Lower leg skin (tissue), 4 donors: ENCODE measurements at regions not wholly inside any gene's neighbourhood (a gene's known extent, or its start where the extent isn't known, plus 50 kb on each side); places are given as distances from the start of the nearest gene placed in this dataset.

Experiments used
- DNase-seq, 2 donors: peaks; one replicate each; pipeline ENCODE4 v3.0.0-alpha.2; 2019; ENCODE audit warnings: low spot score in 2 of 2
- H3K4me3 ChIP-seq: fragments of 200-600 bp; sonication (generic); 2 replicates; pipeline ENCODE4 v1.5.1; 2017; ENCODE audit warnings: mild to moderate bottlenecking, low read depth; ENCODE audit not compliant: poor library complexity, severe bottlenecking
- CTCF ChIP-seq, 3 donors: fragments of 450-650 bp; IDR thresholded peaks; one replicate each; pipeline ENCODE4 v1.5.1; 2016; ENCODE audit warnings: antibody characterized with exemption in 3 of 3, mild to moderate bottlenecking in 3 of 3, moderate library complexity in 2 of 3
- POLR2A ChIP-seq, 2 donors: fragments of 450-650 bp; IDR thresholded peaks; one replicate each; pipeline ENCODE4 v1.6.1; 2016 to 2017; ENCODE audit warnings: antibody characterized with exemption in 2 of 2, mild to moderate bottlenecking in 1 of 2, moderate library complexity in 1 of 2
- WGBS, 2 donors: methylation state at CpG; one replicate each; pipeline ENCODE4 v1.1.5; 2018; 5-methylcytosine and 5-hydroxymethylcytosine counted together
- intact Hi-C: fragments of 100-400 bp; cut with DNase I; formaldehyde crosslinking; loops from one replicate; pipeline ENCODE4 v1.15.0; 2023; ENCODE audit warnings: low total_unique reads

- no peak overlapping the region for H3K4me3 ChIP-seq
- 82 to 84% methylated on average over 2 of the region's 2 CpGs for WGBS, 2 donors
- intact Hi-C loops = no loop called here
- no peak for TF ChIP-seq CTCF (IDR thresholded peaks at IDR 0.05)
- no peak for TF ChIP-seq POLR2A (IDR thresholded peaks at IDR 0.05)
- no peak for DNase-seq
These were observed 537.9 kb downstream of the ANKRD7 start for GRCh38 chr7:118762451-118762850.

- intact Hi-C loops = no loop called here
- no peak for DNase-seq
- H3K4me3 ChIP-seq = no peak overlapping the region
- WGBS, 2 donors = 83 to 85% methylated on average over 4 of the region's 4 CpGs
- TF ChIP-seq CTCF (IDR thresholded peaks at IDR 0.05) (no peak), POLR2A (IDR thresholded peaks at IDR 0.05) (no peak)
These were observed 539.7 kb downstream of the ANKRD7 start for GRCh38 chr7:118764221-118764620.

- TF ChIP-seq CTCF (IDR thresholded peaks at IDR 0.05) (no peak), POLR2A (IDR thresholded peaks at IDR 0.05) (no peak)
- no peak for DNase-seq
- intact Hi-C loops = no loop called here
- no peak overlapping the region for H3K4me3 ChIP-seq
These were observed 547.2 kb downstream of the ANKRD7 start for GRCh38 chr7:118771672-118772071.

- intact Hi-C loops = no loop called here
- no peak overlapping the region for H3K4me3 ChIP-seq
- DNase-seq = no peak
- WGBS, 2 donors = 44 to 75% methylated on average over 1 of the region's 1 CpG
- TF ChIP-seq CTCF (IDR thresholded peaks at IDR 0.05) (no peak), POLR2A (IDR thresholded peaks at IDR 0.05) (no peak)
These were observed 552.8 kb downstream of the ANKRD7 start for GRCh38 chr7:118777308-118777707.

GRCh38 chr7:118792682-118793081, 568.2 kb downstream of the ANKRD7 start:
- H3K4me3 ChIP-seq = no peak overlapping the region
- intact Hi-C loops = no loop called here
- WGBS, 2 donors = 79 to 85% methylated on average over 4 of the region's 4 CpGs
- no peak for TF ChIP-seq POLR2A (IDR thresholded peaks at IDR 0.05)
- no peak for TF ChIP-seq CTCF (IDR thresholded peaks at IDR 0.05)
- DNase-seq = no peak

GRCh38 chr7:118793582-118793981, 569.1 kb downstream of the ANKRD7 start:
- TF ChIP-seq CTCF (IDR thresholded peaks at IDR 0.05) (no peak), POLR2A (IDR thresholded peaks at IDR 0.05) (no peak)
- intact Hi-C loops = no loop called here
- no peak for DNase-seq
- WGBS, 2 donors = 68 to 77% methylated on average over 1 of the region's 1 CpG
- no peak overlapping the region for H3K4me3 ChIP-seq
